SK-N-SH (cell line): ENCODE measurements at regions not wholly inside any gene's neighbourhood (a gene's known extent, or its start where the extent isn't known, plus 50 kb on each side); places are given as distances from the start of the nearest gene placed in this dataset.

ENCODE experiments used
- CTCF ChIA-PET: fragments of 300-600, 350-600 bp; formaldehyde crosslinking; extraction: SDS; loops from one replicate; lab custom pipeline; 2021; lab: Yijun Ruan, JAX
- POLR2A ChIA-PET: fragments of 350-600 bp; sonication (Branson Sonifier 250); formaldehyde crosslinking; extraction: SDS; loops from one replicate; lab custom pipeline; 2020; ENCODE audit warnings: antibody characterized with exemption, inconsistent platforms; lab: Yijun Ruan, JAX
- DNase-seq: peaks from one replicate; pipeline ENCODE4 v3.0.0; 2012
- H2AFZ ChIP-seq: fragments of 200-600 bp; sonication (generic); 2 replicates; pipeline ENCODE4 v1.8.1; 2016; ENCODE audit warnings: antibody characterized with exemption, mild to moderate bottlenecking, low read depth
- H3F3A ChIP-seq: fragments of 200-600 bp; sonication (generic); replicated peaks from 2 replicates; pipeline ENCODE3; 2016; ENCODE audit warnings: antibody characterized with exemption, mild to moderate bottlenecking; ENCODE audit not compliant: insufficient read depth
- H3K27ac ChIP-seq, 2 experiments: fragments of 200-500 bp in 1 of 2; fragments of 200-600 bp in 1 of 2; sonication (Bioruptor generic) in 1 of 2; sonication (generic), shearing (Covaris generic) in 1 of 2; 2 replicates each; pipeline versions ENCODE4 v1.5.1 to v1.6.1; 2014 to 2016; ENCODE audit warnings: low read depth in 2 of 2, inconsistent platforms in 1 of 2, low read length in 1 of 2, mild to moderate bottlenecking in 1 of 2, mixed read lengths in 1 of 2
- H3K27me3 ChIP-seq: fragments of 200-600 bp; sonication (generic), shearing (Covaris generic); 2 replicates; pipeline ENCODE4 v1.6.1; 2016; ENCODE audit warnings: mixed run types; ENCODE audit not compliant: insufficient read depth
- H3K36me3 ChIP-seq, 2 experiments: fragments of 200-500 bp in 1 of 2; fragments of 200-600 bp in 1 of 2; sonication (Bioruptor generic) in 1 of 2; sonication (generic) in 1 of 2; replicated peaks in 1 of 2; 2 replicates each; pipeline versions ENCODE3 to v1.5.1; 2014 to 2016; ENCODE audit warnings: low read length in 1 of 2, mild to moderate bottlenecking in 1 of 2; ENCODE audit not compliant: insufficient read depth in 2 of 2, control insufficient read depth in 1 of 2
- H3K4me1 ChIP-seq, 2 experiments: fragments of 200-500 bp in 1 of 2; fragments of 200-600 bp in 1 of 2; sonication (Bioruptor generic) in 1 of 2; sonication (generic), shearing (Covaris generic) in 1 of 2; 2 replicates each; pipeline versions ENCODE4 v1.5.1 to v1.6.1; 2014 to 2016; ENCODE audit warnings: low read depth in 1 of 2, low read length in 1 of 2, mixed run types in 1 of 2; ENCODE audit not compliant: insufficient read depth in 2 of 2, control insufficient read depth in 1 of 2
- H3K4me2 ChIP-seq: fragments of 200-600 bp; sonication (generic), shearing (Covaris generic); 2 replicates; pipeline ENCODE4 v1.6.1; 2017; ENCODE audit warnings: mixed run types
- H3K4me3 ChIP-seq, 2 experiments: fragments of 200-500 bp in 1 of 2; fragments of 200-600 bp in 1 of 2; sonication (Bioruptor generic) in 1 of 2; sonication (generic), shearing (Covaris generic) in 1 of 2; 2 replicates each; pipeline versions ENCODE4 v1.5.1 to v1.8.1; 2014 to 2016; ENCODE audit warnings: low read depth in 2 of 2, inconsistent platforms in 1 of 2, low read length in 1 of 2, mild to moderate bottlenecking in 1 of 2, mixed read lengths in 1 of 2, moderate library complexity in 1 of 2
- H3K79me2 ChIP-seq: fragments of 200-600 bp; sonication (generic); 2 replicates; pipeline ENCODE4 v1.8.1; 2017; ENCODE audit warnings: mild to moderate bottlenecking; ENCODE audit not compliant: insufficient read depth
- H3K9ac ChIP-seq: fragments of 200-600 bp; sonication (generic); 2 replicates; pipeline ENCODE4 v1.6.1; 2017; ENCODE audit warnings: mixed run types
- H3K9me2 ChIP-seq: fragments of 200-600 bp; sonication (generic); 2 replicates; pipeline ENCODE4 v1.6.1; 2017; ENCODE audit warnings: mixed run types
- H3K9me3 ChIP-seq: fragments of 200-600 bp; sonication (generic); 2 replicates; pipeline ENCODE4 v1.6.1; 2017; ENCODE audit warnings: mixed run types, mild to moderate bottlenecking, moderate library complexity
- H4K20me1 ChIP-seq: fragments of 200-600 bp; sonication (generic); 2 replicates; pipeline ENCODE4 v1.6.1; 2017; ENCODE audit warnings: mild to moderate bottlenecking, mixed run types; ENCODE audit not compliant: insufficient read depth
- ELF1 ChIP-seq: IDR thresholded peaks from 2 replicates; pipeline ENCODE4 v1.4.0; 2012
- EP300 ChIP-seq, 2 experiments: IDR thresholded peaks; 2 replicates each; pipeline versions ENCODE4 v1.4.0 to v1.6.1; 2012; ENCODE audit warnings: borderline replicate concordance in 1 of 2, low read depth in 1 of 2, low read length in 1 of 2
- FOSL2 ChIP-seq: IDR thresholded peaks from 2 replicates; pipeline ENCODE4 v1.4.0; 2012; ENCODE audit warnings: low read depth, mild to moderate bottlenecking, moderate library complexity, borderline replicate concordance
- FOXJ3 ChIP-seq: sonication (generic); formaldehyde crosslinking; IDR thresholded peaks from 2 replicates; pipeline ENCODE4 v1.5.1; 2020; ENCODE audit warnings: mild to moderate bottlenecking, missing genetic modification reagents
- FOXM1 ChIP-seq: IDR thresholded peaks from 2 replicates; pipeline ENCODE4 v1.4.0; 2012; ENCODE audit warnings: low read depth, mild to moderate bottlenecking
- JUND ChIP-seq: IDR thresholded peaks from 2 replicates; pipeline ENCODE4 v1.4.0; 2012
- MAX ChIP-seq: IDR thresholded peaks from 2 replicates; pipeline ENCODE4 v1.4.0; 2012; ENCODE audit warnings: low read depth
- MEF2A ChIP-seq: IDR thresholded peaks from 2 replicates; pipeline ENCODE4 v1.4.0; 2012; ENCODE audit warnings: low read depth, borderline replicate concordance
- POLR2AphosphoS5 ChIP-seq: IDR thresholded peaks from 2 replicates; pipeline ENCODE4 v1.6.1; 2012; ENCODE audit warnings: low read depth, low read length
- RAD21 ChIP-seq: IDR thresholded peaks from 2 replicates; pipeline ENCODE4 v1.6.1; 2012; ENCODE audit warnings: mild to moderate bottlenecking, low read length
- REST ChIP-seq: IDR thresholded peaks from 2 replicates; pipeline ENCODE4 v1.6.1; 2012; ENCODE audit warnings: mild to moderate bottlenecking, low read depth, low read length, moderate library complexity
- RFX5 ChIP-seq: IDR thresholded peaks from 2 replicates; pipeline ENCODE4 v1.6.1; 2012; ENCODE audit warnings: mild to moderate bottlenecking, improper control_type of control experiment, low read length
- RXRA ChIP-seq: IDR thresholded peaks from 2 replicates; pipeline ENCODE4 v1.4.0; 2012; ENCODE audit warnings: low read depth, mild to moderate bottlenecking, borderline replicate concordance
- SIN3A ChIP-seq: IDR thresholded peaks from 2 replicates; pipeline ENCODE4 v1.6.1; 2012; ENCODE audit warnings: low read depth, mild to moderate bottlenecking, low read length, moderate library complexity, borderline replicate concordance
- TEAD4 ChIP-seq: IDR thresholded peaks from 2 replicates; pipeline ENCODE4 v1.4.0; 2012; ENCODE audit warnings: mild to moderate bottlenecking, borderline replicate concordance; ENCODE audit not compliant: insufficient read depth
- USF1 ChIP-seq: IDR thresholded peaks from 2 replicates; pipeline ENCODE4 v1.4.0; 2012; ENCODE audit warnings: low read depth, borderline replicate concordance
- ZBTB33 ChIP-seq: IDR thresholded peaks from 2 replicates; pipeline ENCODE4 v1.4.0; 2012; ENCODE audit warnings: low read depth, borderline replicate concordance
- TF ChIP-seq, protein P1 (sequence below): fragments of 150-350 bp; IDR thresholded peaks from 2 replicates; pipeline ENCODE4 v1.6.1; 2017; ENCODE audit warnings: antibody characterized with exemption, low read length, low read depth, borderline replicate concordance
- TF ChIP-seq, protein P2 (sequence below): IDR thresholded peaks from 2 replicates; pipeline ENCODE4; 2012

- H3K4me2 ChIP-seq: no peak overlapping the region
- CTCF ChIA-PET: no interaction called here
- no peak overlapping the region for H2AFZ ChIP-seq
- no peaks in the 10 kb centered on the region for H3K4me1 ChIP-seq
- H3K4me3 ChIP-seq: no peak overlapping the region
- TF ChIP-seq FOXJ3 (CRISPR knock-in tag) (no peak), RAD21 (no peak), MAX (no peak), JUND (no peak), USF1 (no peak), POLR2AphosphoS5 (no peak), EP300 (IDR thresholded peaks at IDR 0.05; ENCODE audit: borderline replicate concordance in 1 of 2, low read depth in 1 of 2, low read length in 1 of 2) (no peak), ZBTB33 (no peak), TEAD4 (no peak), MEF2A (no peak), FOXM1 (no peak), FOSL2 (no peak), REST (no peak), RXRA (no peak), RFX5 (no peak), ELF1 (no peak), SIN3A (no peak)
- TF ChIP-seq, protein P1, sequence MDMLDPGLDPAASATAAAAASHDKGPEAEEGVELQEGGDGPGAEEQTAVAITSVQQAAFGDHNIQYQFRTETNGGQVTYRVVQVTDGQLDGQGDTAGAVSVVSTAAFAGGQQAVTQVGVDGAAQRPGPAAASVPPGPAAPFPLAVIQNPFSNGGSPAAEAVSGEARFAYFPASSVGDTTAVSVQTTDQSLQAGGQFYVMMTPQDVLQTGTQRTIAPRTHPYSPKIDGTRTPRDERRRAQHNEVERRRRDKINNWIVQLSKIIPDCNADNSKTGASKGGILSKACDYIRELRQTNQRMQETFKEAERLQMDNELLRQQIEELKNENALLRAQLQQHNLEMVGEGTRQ: no peak
- TF ChIP-seq, protein P2, sequence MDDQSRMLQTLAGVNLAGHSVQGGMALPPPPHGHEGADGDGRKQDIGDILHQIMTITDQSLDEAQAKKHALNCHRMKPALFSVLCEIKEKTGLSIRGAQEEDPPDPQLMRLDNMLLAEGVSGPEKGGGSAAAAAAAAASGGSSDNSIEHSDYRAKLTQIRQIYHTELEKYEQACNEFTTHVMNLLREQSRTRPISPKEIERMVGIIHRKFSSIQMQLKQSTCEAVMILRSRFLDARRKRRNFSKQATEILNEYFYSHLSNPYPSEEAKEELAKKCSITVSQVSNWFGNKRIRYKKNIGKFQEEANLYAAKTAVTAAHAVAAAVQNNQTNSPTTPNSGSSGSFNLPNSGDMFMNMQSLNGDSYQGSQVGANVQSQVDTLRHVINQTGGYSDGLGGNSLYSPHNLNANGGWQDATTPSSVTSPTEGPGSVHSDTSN: no peak
- TF ChIP-seq, all 33 proteins: peak for 0
- DNase-seq: no peak
- Histone ChIP-seq H4K20me1 (no peaks in the 10 kb centered on the region), H3K9me2 (no peaks in the 10 kb centered on the region), H3K9ac (no peak overlapping the region), H3F3A (no peaks in the 10 kb centered on the region), H3K79me2 (no peaks in the 10 kb centered on the region), H3K27me3 (no peaks in the 10 kb centered on the region), H3K9me3 (no peaks in the 10 kb centered on the region), H3K36me3 (no peaks in the 10 kb centered on the region), H3K27ac (no peak overlapping the region)
- POLR2A ChIA-PET: no interaction called here
Observed at GRCh38 chr18:40163254-40163653, 1791.8 kb upstream of the PIK3C3 start.
